CD4-positive, alpha-beta T cell (primary cell): ENCODE measurements at regions not wholly inside any gene's neighbourhood (a gene's known extent, or its start where the extent isn't known, plus 50 kb on each side); places are given as distances from the start of the nearest gene placed in this dataset.

ENCODE experiments used
- ATAC-seq: fragments of 200-7000 bp; cut with Tn5 transposase; one replicate; pipeline ENCODE4 v1.10.0; 2022; ENCODE audit warnings: mild to moderate bottlenecking; ENCODE audit not compliant: poor library complexity
- CTCF ChIA-PET: fragments of 350-600 bp; sonication (Branson Sonifier 250); formaldehyde crosslinking; loops from one replicate; lab custom pipeline; 2021; ENCODE audit warnings: antibody characterized with exemption, inconsistent platforms; lab: Charles Lee
- POLR2A ChIA-PET: fragments of 350-600 bp; sonication (Branson Sonifier 250); formaldehyde crosslinking; loops from one replicate; lab custom pipeline; 2021; ENCODE audit warnings: antibody characterized with exemption, inconsistent platforms; lab: Charles Lee
- DNase-seq, 14 experiments: peaks; one replicate each; pipeline ENCODE4 v3.0.0-alpha.2; 2013 to 2020; ENCODE audit warnings: mixed read lengths in 2 of 14
- H3K27ac ChIP-seq, 2 donors: one replicate each; pipeline versions ENCODE4 v1.5.1 to v1.7.0; 2013; ENCODE audit warnings: low read length in 2 of 2, low read depth in 1 of 2, mild to moderate bottlenecking in 1 of 2
- H3K27me3 ChIP-seq, 2 experiments: 1 replicate in 1 of 2; 2 replicates in 1 of 2; pipeline versions ENCODE4 v1.6.1 to v1.7.0; 2013; ENCODE audit warnings: low read length in 2 of 2, control low read depth in 1 of 2, mild to moderate bottlenecking in 1 of 2, moderate library complexity in 1 of 2; ENCODE audit not compliant: insufficient read depth in 2 of 2, control insufficient read depth in 1 of 2
- H3K36me3 ChIP-seq: one replicate; pipeline ENCODE4 v1.6.1; 2013; ENCODE audit warnings: low read length, control low read depth; ENCODE audit not compliant: insufficient read depth
- H3K4me1 ChIP-seq: one replicate; pipeline ENCODE4 v1.6.1; 2013; ENCODE audit warnings: low read length, control low read depth; ENCODE audit not compliant: insufficient read depth
- H3K4me3 ChIP-seq: one replicate; pipeline ENCODE4 v1.5.1; 2013; ENCODE audit warnings: mild to moderate bottlenecking, low read length, moderate library complexity
- H3K9me3 ChIP-seq, 2 experiments: 1 replicate in 1 of 2; 2 replicates in 1 of 2; pipeline versions ENCODE4 v1.6.1 to v1.7.0; 2013; ENCODE audit warnings: low read length in 2 of 2, mild to moderate bottlenecking in 2 of 2, control low read depth in 1 of 2, moderate library complexity in 1 of 2; ENCODE audit not compliant: control insufficient read depth in 1 of 2, insufficient read depth in 1 of 2
- H3K27ac Mint-ChIP-seq: one replicate; pipeline ENCODE4 v1.8.0; 2020; ENCODE audit warnings: mixed read lengths
- H3K27me3 Mint-ChIP-seq: one replicate; pipeline ENCODE4 v1.8.0; 2021; ENCODE audit warnings: mixed read lengths
- H3K36me3 Mint-ChIP-seq: one replicate; pipeline ENCODE4 v1.8.0; 2021; ENCODE audit warnings: low read depth, mixed read lengths
- H3K4me1 Mint-ChIP-seq: one replicate; pipeline ENCODE4 v1.8.0; 2021; ENCODE audit warnings: low read depth, mixed read lengths
- H3K4me3 Mint-ChIP-seq: one replicate; pipeline ENCODE4 v1.8.0; 2020; ENCODE audit warnings: mild to moderate bottlenecking, mixed read lengths
- H3K9me3 Mint-ChIP-seq: one replicate; pipeline ENCODE4 v1.8.0; 2020; ENCODE audit warnings: mixed read lengths
- intact Hi-C, 2 experiments: fragments of 100-400 bp; cut with DNase I in 1 of 2; cut with micrococcal nuclease in 1 of 2; formaldehyde crosslinking; loops; one replicate each; pipeline versions ENCODE4 v1.15.1 to v1.9.0; 2023 to 2025; cut with DNase I, micrococcal nuclease
- TF ChIP-seq, protein P1 (sequence below): fragments of 200-600 bp; IDR thresholded peaks from one replicate; pipeline ENCODE4 v1.8.0; 2022; ENCODE audit warnings: antibody characterized with exemption, mild to moderate bottlenecking

DNA sequence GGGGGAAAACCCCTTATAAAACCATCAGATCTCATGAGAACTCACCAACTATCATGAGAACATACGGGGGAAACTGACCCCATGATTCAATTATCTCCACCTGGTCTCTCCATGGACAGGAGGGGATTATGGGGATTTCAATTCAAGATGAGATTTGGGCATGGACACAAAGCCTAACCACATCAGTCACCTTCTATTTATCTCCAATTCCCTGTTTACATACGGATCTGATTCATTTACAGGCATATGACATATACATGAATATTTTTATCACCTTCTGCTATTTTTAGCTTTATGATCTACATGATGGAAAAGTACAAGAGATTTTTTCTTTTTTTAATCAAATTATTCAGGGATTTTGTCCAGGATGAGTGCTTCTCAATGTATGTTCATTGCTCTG, 944.5 kb downstream of the REEP3 start:
- no peak overlapping the region for H3K27ac ChIP-seq
- H3K36me3 Mint-ChIP-seq: no peaks in the 10 kb centered on the region
- TF ChIP-seq, protein P1, sequence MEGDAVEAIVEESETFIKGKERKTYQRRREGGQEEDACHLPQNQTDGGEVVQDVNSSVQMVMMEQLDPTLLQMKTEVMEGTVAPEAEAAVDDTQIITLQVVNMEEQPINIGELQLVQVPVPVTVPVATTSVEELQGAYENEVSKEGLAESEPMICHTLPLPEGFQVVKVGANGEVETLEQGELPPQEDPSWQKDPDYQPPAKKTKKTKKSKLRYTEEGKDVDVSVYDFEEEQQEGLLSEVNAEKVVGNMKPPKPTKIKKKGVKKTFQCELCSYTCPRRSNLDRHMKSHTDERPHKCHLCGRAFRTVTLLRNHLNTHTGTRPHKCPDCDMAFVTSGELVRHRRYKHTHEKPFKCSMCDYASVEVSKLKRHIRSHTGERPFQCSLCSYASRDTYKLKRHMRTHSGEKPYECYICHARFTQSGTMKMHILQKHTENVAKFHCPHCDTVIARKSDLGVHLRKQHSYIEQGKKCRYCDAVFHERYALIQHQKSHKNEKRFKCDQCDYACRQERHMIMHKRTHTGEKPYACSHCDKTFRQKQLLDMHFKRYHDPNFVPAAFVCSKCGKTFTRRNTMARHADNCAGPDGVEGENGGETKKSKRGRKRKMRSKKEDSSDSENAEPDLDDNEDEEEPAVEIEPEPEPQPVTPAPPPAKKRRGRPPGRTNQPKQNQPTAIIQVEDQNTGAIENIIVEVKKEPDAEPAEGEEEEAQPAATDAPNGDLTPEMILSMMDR: no peak
- peaks cover 17% of the 10 kb centered on the region for H3K9me3 Mint-ChIP-seq
- no peak overlapping the region for H3K27ac Mint-ChIP-seq
- POLR2A ChIA-PET: no interaction called here
- H3K4me1 ChIP-seq: no peaks in the 10 kb centered on the region
- no peaks in the 10 kb centered on the region for H3K27me3 ChIP-seq
- H3K36me3 ChIP-seq: no peaks in the 10 kb centered on the region
- H3K9me3 ChIP-seq: peaks cover 5 to 13% of the 10 kb centered on the region in 2 experiments
- H3K4me3 ChIP-seq: no peak overlapping the region
- intact Hi-C loops: no loop called here
- DNase-seq: no peak
- CTCF ChIA-PET: no interaction called here
- H3K27me3 Mint-ChIP-seq: no peaks in the 10 kb centered on the region
- ATAC-seq: no peak
- H3K4me1 Mint-ChIP-seq: no peaks in the 10 kb centered on the region
- H3K4me3 Mint-ChIP-seq: no peak overlapping the region

- ChIA-PET POLR2A (no interaction called here), CTCF (no interaction called here)
- no peak overlapping the region for H3K4me3 ChIP-seq
- no peaks in the 10 kb centered on the region for H3K27me3 Mint-ChIP-seq
- H3K27ac ChIP-seq: no peak overlapping the region
- ATAC-seq (no peak), DNase-seq (no peak)
- H3K9me3 Mint-ChIP-seq: peaks cover 17% of the 10 kb centered on the region
- no peaks in the 10 kb centered on the region for H3K36me3 Mint-ChIP-seq
- no peaks in the 10 kb centered on the region for H3K4me1 Mint-ChIP-seq
- no peaks in the 10 kb centered on the region for H3K27me3 ChIP-seq
- H3K4me3 Mint-ChIP-seq: no peak overlapping the region
- H3K4me1 ChIP-seq: no peaks in the 10 kb centered on the region
- H3K27ac Mint-ChIP-seq: no peak overlapping the region
- TF ChIP-seq, protein P1: no peak
- no peaks in the 10 kb centered on the region for H3K36me3 ChIP-seq
- H3K9me3 ChIP-seq: peaks cover 5 to 13% of the 10 kb centered on the region in 2 experiments
- intact Hi-C loops: no loop called here
Observed at GRCh38 chr10:64468219-64468618, 947.0 kb downstream of the REEP3 start.

DNA sequence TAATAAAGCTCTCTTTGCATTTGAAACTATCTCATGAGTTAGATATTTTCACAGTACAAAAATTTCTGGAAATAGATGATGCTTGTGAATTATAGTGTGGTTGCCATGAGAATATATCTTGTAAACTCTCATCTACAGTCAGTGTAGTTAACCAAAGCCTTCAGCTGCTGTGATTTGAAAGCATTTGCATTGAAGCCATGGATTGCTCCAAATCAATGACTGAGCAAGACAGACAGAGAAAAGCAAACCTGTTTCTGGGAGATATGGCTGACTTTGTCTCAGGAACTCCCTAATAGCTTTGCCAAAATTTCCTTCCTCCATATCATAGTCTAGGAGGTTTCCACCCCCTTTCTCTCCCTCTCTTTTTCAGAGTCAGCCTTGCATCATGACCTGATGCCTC, 955.3 kb downstream of the REEP3 start:
- H3K4me3 Mint-ChIP-seq: no peak overlapping the region
- ChIA-PET POLR2A (no interaction called here), CTCF (no interaction called here)
- no peaks in the 10 kb centered on the region for H3K9me3 ChIP-seq
- H3K9me3 Mint-ChIP-seq: peaks cover 6% of the 10 kb centered on the region
- H3K4me1 Mint-ChIP-seq: no peaks in the 10 kb centered on the region
- no peak overlapping the region for H3K27ac ChIP-seq
- intact Hi-C loops: no loop called here
- no peaks in the 10 kb centered on the region for H3K36me3 Mint-ChIP-seq
- no peaks in the 10 kb centered on the region for H3K27me3 Mint-ChIP-seq
- no peaks in the 10 kb centered on the region for H3K27me3 ChIP-seq
- H3K36me3 ChIP-seq: no peaks in the 10 kb centered on the region
- no peak overlapping the region for H3K27ac Mint-ChIP-seq
- no peak for ATAC-seq
- no peak overlapping the region for H3K4me3 ChIP-seq
- DNase-seq: no peak
- TF ChIP-seq, protein P1: no peak
- H3K4me1 ChIP-seq: no peaks in the 10 kb centered on the region
